GM19043 (cell line): ENCODE measurements at regions not wholly inside any gene's neighbourhood (a gene's known extent, or its start where the extent isn't known, plus 50 kb on each side); places are given as distances from the start of the nearest gene placed in this dataset.

Experiments used
- ATAC-seq: cut with Tn5 transposase; IDR thresholded peaks from one replicate; pipeline ENCODE4 v1.9.1; 2021; ENCODE audit warnings: low read depth; ENCODE audit not compliant: unreplicated experiment

- ATAC-seq, result no peak
Measured at GRCh38 chr7:21194936-21195335, 232.9 kb upstream of the SP4 start.

DNA sequence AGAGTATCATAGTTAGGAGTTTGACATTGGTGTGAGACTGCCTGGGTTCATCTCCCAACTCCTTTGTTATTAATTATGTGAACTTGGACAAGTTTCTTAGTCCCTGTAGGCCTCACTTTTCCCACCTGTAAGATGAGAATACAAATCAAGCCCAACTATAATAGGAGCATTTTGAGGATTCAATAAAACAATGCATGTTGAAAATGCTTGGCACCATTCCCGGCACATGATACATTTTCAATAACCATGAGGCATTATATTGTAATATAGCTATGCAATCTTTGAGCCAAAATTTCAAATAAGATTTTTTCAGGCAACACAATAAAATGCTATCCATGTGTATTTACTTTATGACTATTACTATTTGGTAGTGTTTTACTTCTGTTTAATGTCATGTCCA lies 229.0 kb upstream of the SP4 start:
- ATAC-seq, result no peak

DNA sequence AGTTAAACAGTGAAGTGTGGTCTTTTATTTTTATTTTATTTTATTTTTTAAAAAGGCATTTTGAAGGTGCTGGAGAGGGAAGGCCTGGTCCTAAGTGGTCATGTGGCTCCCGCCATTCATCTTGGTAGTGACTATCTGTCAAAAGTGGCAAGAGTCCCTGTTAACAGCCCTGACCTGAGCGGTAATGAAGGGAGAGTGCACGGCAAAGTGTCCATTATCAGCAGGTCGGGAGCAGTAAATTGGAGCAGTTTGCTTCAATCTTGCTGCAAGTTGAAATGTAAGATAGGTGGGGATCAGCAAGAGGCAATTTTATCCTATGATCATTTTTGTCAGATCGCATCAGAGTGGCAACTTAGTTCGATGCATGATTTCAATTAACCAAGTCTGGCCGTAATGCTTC lies 227.4 kb upstream of the SP4 start:
- ATAC-seq, result no peak

GRCh38 chr7:21214657-21215056 lies 213.2 kb upstream of the SP4 start:
- ATAC-seq, result no peak

DNA sequence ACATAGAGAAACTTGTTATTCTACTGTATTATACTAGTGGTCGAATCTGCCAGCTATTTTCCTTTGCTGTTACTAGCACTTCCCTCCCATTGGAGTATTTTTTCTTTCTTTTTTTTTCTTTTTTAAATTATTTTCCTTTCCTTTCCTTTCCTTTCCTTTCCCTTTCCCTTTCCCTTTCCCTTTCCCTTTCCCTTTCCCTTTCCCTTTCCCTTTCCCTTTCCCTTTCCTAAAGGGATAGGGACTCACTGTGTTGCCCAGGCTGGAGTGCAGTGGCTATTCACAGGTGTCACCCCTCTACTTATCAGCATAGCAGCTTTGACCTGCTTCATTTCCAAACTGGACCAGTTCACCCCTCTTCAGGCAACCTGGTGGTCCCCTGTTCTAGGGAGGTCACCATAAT lies 212.6 kb upstream of the SP4 start:
- no peak for ATAC-seq

- no peak for ATAC-seq
Measured at GRCh38 chr7:21217365-21217764, 210.5 kb upstream of the SP4 start.

GRCh38 chr7:21218155-21218554 lies 209.7 kb upstream of the SP4 start:
- ATAC-seq, result no peak

- ATAC-seq, result no peak
Measured at GRCh38 chr7:21221130-21221529, 206.8 kb upstream of the SP4 start.

- ATAC-seq, result no peak
Measured at GRCh38 chr7:21238400-21239116, 189.3 kb upstream of the SP4 start.

- no peak for ATAC-seq
Measured at GRCh38 chr7:21243265-21243664, 184.6 kb upstream of the SP4 start.

GRCh38 chr7:21251151-21251800 lies 176.6 kb upstream of the SP4 start:
- ATAC-seq, result no peak

GRCh38 chr7:21253740-21254687 lies 173.9 kb upstream of the SP4 start:
- ATAC-seq, result no peak

GRCh38 chr7:21256310-21256877 lies 171.5 kb upstream of the SP4 start:
- ATAC-seq, result no peak

- ATAC-seq, result no peak
Measured at GRCh38 chr7:21260939-21261338, 166.9 kb upstream of the SP4 start.

DNA sequence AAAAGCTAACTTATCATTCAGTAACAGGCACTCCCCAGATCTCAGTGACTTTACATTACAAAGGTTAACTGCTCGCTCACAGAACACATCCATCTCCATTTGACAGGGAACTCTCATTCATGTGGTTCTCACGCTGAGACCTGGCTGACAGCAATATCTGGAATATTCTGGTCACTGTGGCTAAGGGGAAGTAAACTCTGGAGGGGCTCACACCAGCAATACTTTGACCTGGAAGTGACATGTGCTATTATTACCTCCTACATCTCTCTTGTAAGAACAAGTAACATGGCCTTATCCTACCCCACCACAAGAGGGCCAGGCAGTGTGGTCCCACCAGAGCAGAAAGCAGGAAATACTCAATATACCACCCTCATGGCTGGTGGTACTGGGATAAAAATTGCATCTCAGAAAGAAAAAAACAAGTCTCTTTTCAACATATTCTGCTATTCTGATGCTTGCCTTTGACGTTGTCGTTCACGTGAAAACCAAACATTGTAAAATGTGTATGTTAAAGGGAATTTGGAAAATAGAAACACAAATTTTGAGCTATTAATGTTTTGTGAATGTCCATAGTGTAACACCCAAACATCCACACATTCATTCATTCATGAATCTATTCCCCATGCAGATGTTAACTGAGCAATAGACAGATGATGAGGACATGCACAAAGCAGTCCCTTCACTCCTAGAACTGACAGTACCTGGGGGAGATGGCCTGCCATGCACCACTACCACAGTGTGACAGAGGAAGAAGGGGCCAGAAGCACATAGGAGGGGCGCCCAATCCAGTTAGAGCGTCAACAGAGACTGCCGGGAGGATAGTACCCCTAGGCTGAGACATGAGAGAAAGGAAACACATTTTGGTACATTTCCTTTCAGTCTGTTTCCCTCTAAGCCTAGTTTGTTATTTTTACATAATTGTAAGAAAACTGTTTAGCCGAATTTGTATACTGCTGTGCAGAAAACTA lies 166.0 kb upstream of the SP4 start:
- ATAC-seq, result peak; percentile 83

GRCh38 chr7:21269021-21269420 lies 158.9 kb upstream of the SP4 start:
- no peak for ATAC-seq

DNA sequence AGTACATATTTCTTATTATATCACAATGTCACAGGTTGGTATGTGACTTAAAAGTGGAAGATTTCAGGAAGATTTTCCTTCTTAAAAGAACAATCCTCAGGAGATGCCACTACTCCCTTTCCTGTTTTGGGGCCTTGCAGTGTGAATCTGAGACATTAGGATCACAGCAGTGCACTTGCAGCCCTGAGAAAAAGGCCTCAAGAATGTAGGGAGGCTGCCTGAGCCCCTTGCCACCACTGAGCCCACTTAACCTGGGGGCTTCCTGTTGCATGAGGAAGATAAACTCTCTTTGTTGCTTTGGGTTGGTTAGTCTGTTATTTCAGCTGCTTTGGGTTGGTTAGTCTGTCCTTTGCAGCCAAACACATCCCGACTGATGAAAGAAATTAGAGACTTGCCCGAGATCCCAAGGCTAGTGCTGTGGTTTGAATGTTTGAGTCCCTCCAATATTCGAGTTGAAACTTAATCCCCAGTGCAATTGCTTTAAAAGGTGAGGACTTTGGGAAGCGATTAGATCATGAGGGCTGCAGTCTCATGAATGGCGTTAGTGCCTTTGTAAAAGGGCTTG lies 151.3 kb upstream of the SP4 start:
- no peak for ATAC-seq

DNA sequence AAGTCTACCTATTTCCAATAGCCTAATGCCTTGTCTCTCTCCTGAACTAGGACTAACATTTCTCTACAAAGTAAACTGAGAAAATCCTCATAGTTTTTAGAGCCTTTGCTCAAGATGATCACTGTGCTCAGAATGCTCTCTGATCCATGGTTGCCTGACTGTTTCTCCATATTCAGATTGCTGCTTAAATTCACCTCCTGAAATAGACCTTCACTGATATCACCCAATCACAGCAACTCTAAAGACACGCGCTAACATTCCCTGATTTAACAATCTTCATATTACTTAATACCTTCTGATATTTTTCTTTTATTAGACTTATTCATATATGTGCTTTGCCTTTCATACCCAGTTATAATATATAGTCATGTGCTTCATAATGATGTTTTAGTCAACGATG lies 148.9 kb upstream of the SP4 start:
- ATAC-seq, result no peak

DNA sequence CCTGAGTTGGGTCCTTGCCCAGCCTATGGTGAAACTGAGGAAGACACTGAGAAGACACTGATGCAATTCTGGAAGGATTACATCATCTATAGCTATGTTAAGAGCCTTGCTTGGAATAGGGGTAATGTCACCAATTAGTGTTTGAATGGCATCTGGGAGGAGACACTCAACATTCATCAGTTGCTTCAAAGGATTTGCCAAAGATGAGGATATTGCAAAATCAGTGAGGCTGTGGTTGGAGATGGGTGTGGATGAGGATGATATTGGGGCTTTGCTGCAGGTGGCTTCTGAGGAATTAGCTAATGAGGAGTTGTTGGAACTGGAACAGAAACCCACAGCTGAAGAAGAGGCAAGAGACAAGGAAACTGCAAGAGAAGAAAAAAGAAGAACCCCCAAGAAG lies 146.7 kb upstream of the SP4 start:
- ATAC-seq, result no peak

GRCh38 chr7:21293771-21294170 lies 134.1 kb upstream of the SP4 start:
- ATAC-seq, result no peak
